ENCODE measurements at regions not wholly inside any gene's neighbourhood (a gene's known extent, or its start where the extent isn't known, plus 50 kb on each side); places are given as distances from the start of the nearest gene placed in this dataset.
"Not testable (repeated sequence)": the region's sequence is repeated elsewhere in the genome, so short reads cannot be mapped to it uniquely, and the experiment has no call there.

- DNase-seq (ENCODE audit: low read depth): no peak
Measured at GRCh38 chr2:16726577-16726976, 60.9 kb upstream of the CYRIA start.

- DNase-seq (ENCODE audit: low read depth): no peak
Measured at GRCh38 chr2:16726147-16726546, 60.5 kb upstream of the CYRIA start.

GRCh38 chr2:16725549-16725948 lies 59.9 kb upstream of the CYRIA start:
- DNase-seq (ENCODE audit: low read depth): no peak

GRCh38 chr2:16722677-16723076 lies 57.0 kb upstream of the CYRIA start:
- DNase-seq (ENCODE audit: low read depth): no peak

GRCh38 chr2:16722126-16722525 lies 56.5 kb upstream of the CYRIA start:
- DNase-seq (ENCODE audit: low read depth): no peak

- DNase-seq (ENCODE audit: low read depth): not testable (repeated sequence)
Measured at GRCh38 chr2:16721529-16721928, 55.9 kb upstream of the CYRIA start.

- DNase-seq (ENCODE audit: low read depth): not testable (repeated sequence)
Measured at GRCh38 chr2:16720737-16721136, 55.1 kb upstream of the CYRIA start.

- no peak for DNase-seq (ENCODE audit: low read depth)
Measured at GRCh38 chr2:16719485-16719808, 53.8 kb upstream of the CYRIA start.

GRCh38 chr2:16718576-16719484 lies 53.2 kb upstream of the CYRIA start:
- no peak for DNase-seq (ENCODE audit: low read depth)

GRCh38 chr2:16717477-16717876 lies 51.8 kb upstream of the CYRIA start:
- DNase-seq (ENCODE audit: low read depth): no peak

GRCh38 chr2:16716944-16717343 lies 51.3 kb upstream of the CYRIA start:
- DNase-seq (ENCODE audit: low read depth): no peak

- DNase-seq (ENCODE audit: low read depth): no peak
Measured at GRCh38 chr2:16716024-16716423, 50.4 kb upstream of the CYRIA start.
